ENCODE measurements at regions not wholly inside any gene's neighbourhood (a gene's known extent, or its start where the extent isn't known, plus 50 kb on each side); places are given as distances from the start of the nearest gene placed in this dataset.

DNA sequence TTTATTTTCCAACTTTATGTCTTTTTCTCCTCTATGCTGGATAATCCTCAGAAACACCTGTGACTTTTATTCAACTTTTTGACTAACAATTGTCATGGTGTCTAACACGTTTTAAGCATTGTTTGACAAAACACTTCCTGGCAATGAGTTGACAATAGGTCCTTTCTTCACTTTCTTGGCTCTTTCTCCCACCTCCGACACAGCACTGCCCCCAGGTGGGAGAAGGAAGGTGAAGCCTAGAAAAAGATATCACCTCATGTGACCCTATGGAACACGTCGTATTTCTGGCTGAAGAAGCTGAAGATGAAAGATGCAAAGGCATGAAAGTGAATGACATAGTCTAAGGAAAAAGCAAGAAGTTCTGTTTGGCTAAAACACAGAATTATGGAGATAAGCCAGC lies 430.0 kb downstream of the ETNK1 start:
- Histone ChIP-seq H3K4me3 (ENCODE audit: low read length) (peak overlapping the region; percentile 41), H3K4me2 (ENCODE audit: low read length) (peak overlapping the region; percentile 55)
- no peak for TF ChIP-seq EZH2phosphoT487 (IDR thresholded peaks at IDR 0.05; ENCODE audit: low read depth)
- TF ChIP-seq, protein P1, sequence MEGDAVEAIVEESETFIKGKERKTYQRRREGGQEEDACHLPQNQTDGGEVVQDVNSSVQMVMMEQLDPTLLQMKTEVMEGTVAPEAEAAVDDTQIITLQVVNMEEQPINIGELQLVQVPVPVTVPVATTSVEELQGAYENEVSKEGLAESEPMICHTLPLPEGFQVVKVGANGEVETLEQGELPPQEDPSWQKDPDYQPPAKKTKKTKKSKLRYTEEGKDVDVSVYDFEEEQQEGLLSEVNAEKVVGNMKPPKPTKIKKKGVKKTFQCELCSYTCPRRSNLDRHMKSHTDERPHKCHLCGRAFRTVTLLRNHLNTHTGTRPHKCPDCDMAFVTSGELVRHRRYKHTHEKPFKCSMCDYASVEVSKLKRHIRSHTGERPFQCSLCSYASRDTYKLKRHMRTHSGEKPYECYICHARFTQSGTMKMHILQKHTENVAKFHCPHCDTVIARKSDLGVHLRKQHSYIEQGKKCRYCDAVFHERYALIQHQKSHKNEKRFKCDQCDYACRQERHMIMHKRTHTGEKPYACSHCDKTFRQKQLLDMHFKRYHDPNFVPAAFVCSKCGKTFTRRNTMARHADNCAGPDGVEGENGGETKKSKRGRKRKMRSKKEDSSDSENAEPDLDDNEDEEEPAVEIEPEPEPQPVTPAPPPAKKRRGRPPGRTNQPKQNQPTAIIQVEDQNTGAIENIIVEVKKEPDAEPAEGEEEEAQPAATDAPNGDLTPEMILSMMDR (IDR thresholded peaks at IDR 0.05; ENCODE audit: low read depth, low read length), result peak; percentile 85

DNA sequence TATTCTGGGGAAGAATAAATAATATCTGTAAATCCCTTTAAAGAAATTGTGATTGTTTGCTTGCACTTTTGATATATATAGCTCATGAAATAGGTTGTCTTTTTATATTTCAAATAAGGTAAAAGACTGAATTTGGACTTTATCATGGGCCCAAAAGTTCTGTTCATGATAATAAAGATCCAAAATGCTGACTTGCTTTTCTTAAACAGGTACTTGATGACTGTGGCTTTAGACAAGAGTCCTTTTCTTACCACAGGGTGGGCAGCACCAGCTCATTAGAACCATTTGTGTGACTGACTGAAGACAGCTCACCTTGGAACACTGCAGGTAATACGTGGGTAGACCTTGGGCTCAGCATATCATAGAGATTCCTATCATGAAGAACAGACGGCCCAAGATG lies 432.6 kb downstream of the ETNK1 start:
- Histone ChIP-seq H3K27me3 (ENCODE audit: low read depth, low read length) (no peaks in the 10 kb centered on the region), H3K4me3 (ENCODE audit: low read length) (no peak overlapping the region), H3K27ac (ENCODE audit: low read length) (no peak overlapping the region), H3K9ac (ENCODE audit: low read length) (no peak overlapping the region), H2AFZ (ENCODE audit: low read depth, low read length) (no peak overlapping the region), H3K36me3 (replicated peaks; ENCODE audit: low read depth, low read length) (no peaks in the 10 kb centered on the region), H3K9me3 (ENCODE audit: insufficient read depth, low read length) (no peaks in the 10 kb centered on the region), H3K79me2 (ENCODE audit: low read length) (no peaks in the 10 kb centered on the region), H3K4me2 (ENCODE audit: low read length) (no peak overlapping the region), H4K20me1 (ENCODE audit: insufficient read depth, low read length) (no peaks in the 10 kb centered on the region), H3K4me1 (ENCODE audit: low read length) (peaks cover 4% of the 10 kb centered on the region; the same call in 1 of the 2 replicates)
- TF ChIP-seq, protein P1 (IDR thresholded peaks at IDR 0.05; ENCODE audit: low read depth, low read length), result no peak
- no peak for TF ChIP-seq EZH2phosphoT487 (IDR thresholded peaks at IDR 0.05; ENCODE audit: low read depth)

More for the DNA sequence above, 430.0 kb downstream of the ETNK1 start:
- peak overlapping the region; percentile 80 for H2AFZ ChIP-seq (ENCODE audit: low read depth, low read length)
- H3K36me3 ChIP-seq (replicated peaks; ENCODE audit: low read depth, low read length), result no peaks in the 10 kb centered on the region
- H3K27me3 ChIP-seq (ENCODE audit: low read depth, low read length), result no peaks in the 10 kb centered on the region
- H3K27ac ChIP-seq (ENCODE audit: low read length), result no peak overlapping the region
- H4K20me1 ChIP-seq (ENCODE audit: insufficient read depth, low read length), result no peaks in the 10 kb centered on the region
- H3K9ac ChIP-seq (ENCODE audit: low read length), result no peak overlapping the region
- H3K4me1 ChIP-seq (ENCODE audit: low read length), result peaks cover 4% of the 10 kb centered on the region; the same call in 1 of the 2 replicates
- no peaks in the 10 kb centered on the region for H3K9me3 ChIP-seq (ENCODE audit: insufficient read depth, low read length)
- no peaks in the 10 kb centered on the region for H3K79me2 ChIP-seq (ENCODE audit: low read length)

DNA sequence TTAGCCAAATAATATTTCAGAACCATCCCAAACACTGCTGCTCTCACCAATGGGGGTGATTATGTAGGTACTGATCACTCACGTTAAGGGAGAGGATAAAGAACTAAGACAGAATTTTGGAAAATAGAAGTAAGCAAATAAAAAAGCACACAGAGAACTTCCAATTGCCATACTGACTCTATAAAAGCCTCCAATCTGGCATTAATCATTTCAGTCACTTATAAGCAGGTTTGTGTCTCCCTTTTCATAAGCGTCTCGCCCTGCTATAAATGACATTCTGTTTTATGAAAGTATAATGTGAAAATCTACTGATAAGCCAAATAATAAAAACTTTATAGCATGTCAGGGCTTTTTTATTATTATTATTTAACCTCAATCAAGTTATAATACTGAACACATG lies 435.2 kb downstream of the ETNK1 start:
- H4K20me1 ChIP-seq (ENCODE audit: insufficient read depth, low read length), result no peaks in the 10 kb centered on the region
- H2AFZ ChIP-seq (ENCODE audit: low read depth, low read length), result no peak overlapping the region
- H3K9ac ChIP-seq (ENCODE audit: low read length), result no peak overlapping the region
- no peak overlapping the region for H3K4me2 ChIP-seq (ENCODE audit: low read length)
- no peaks in the 10 kb centered on the region for H3K27me3 ChIP-seq (ENCODE audit: low read depth, low read length)
- no peaks in the 10 kb centered on the region for H3K79me2 ChIP-seq (ENCODE audit: low read length)
- TF ChIP-seq, protein P1 (IDR thresholded peaks at IDR 0.05; ENCODE audit: low read depth, low read length), result no peak
- H3K36me3 ChIP-seq (replicated peaks; ENCODE audit: low read depth, low read length), result no peaks in the 10 kb centered on the region
- no peak overlapping the region for H3K27ac ChIP-seq (ENCODE audit: low read length)
- no peak overlapping the region for H3K4me3 ChIP-seq (ENCODE audit: low read length)
- H3K9me3 ChIP-seq (ENCODE audit: insufficient read depth, low read length), result no peaks in the 10 kb centered on the region
- H3K4me1 ChIP-seq (ENCODE audit: low read length), result peaks cover 3% of the 10 kb centered on the region; the same call in 1 of the 2 replicates

DNA sequence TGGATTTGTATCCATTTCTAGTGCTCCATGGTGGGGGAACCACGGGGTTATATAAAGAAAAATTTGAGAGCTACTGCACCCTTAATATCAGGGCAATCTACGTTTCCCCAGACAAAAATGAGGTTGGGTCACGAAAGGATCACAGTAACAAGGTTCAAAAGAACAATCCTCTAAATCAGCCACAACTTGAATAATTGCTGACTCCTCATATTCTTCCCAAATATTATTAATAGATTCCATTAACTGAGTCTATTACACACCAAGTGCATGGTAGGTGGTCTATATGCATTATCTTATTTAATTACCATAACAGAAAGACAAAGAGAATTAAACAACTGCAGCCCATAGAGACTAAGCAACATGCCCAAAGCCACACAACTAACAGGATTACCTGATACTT lies 438.2 kb downstream of the ETNK1 start:
- Histone ChIP-seq H3K79me2 (ENCODE audit: low read length) (no peaks in the 10 kb centered on the region), H2AFZ (ENCODE audit: low read depth, low read length) (no peak overlapping the region), H3K4me2 (ENCODE audit: low read length) (no peak overlapping the region), H3K27ac (ENCODE audit: low read length) (no peak overlapping the region), H3K9ac (ENCODE audit: low read length) (no peak overlapping the region), H3K9me3 (ENCODE audit: insufficient read depth, low read length) (no peaks in the 10 kb centered on the region), H3K27me3 (ENCODE audit: low read depth, low read length) (no peaks in the 10 kb centered on the region), H3K4me1 (ENCODE audit: low read length) (no peaks in the 10 kb centered on the region), H3K4me3 (ENCODE audit: low read length) (no peak overlapping the region), H3K36me3 (replicated peaks; ENCODE audit: low read depth, low read length) (no peaks in the 10 kb centered on the region), H4K20me1 (ENCODE audit: insufficient read depth, low read length) (no peaks in the 10 kb centered on the region)
- TF ChIP-seq EZH2phosphoT487 (IDR thresholded peaks at IDR 0.05; ENCODE audit: low read depth), result no peak

DNA sequence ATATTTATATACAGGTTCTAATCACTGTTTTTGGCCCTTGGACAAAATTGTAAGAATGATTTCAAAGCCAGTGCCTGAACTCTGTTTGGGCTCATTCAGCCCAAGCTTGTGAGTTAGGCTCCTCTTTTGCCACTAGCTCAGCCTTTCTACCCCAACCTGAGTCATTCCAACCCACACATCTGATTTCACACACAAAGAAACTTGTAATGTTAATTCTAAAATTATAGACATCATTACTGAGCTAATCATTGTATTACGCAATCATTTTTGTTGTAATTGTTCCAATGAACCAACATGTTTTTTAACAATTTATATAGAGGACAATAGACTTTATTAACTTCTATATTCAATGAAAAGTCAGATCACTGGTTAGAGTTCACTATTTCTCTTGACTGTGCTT lies 441.1 kb downstream of the ETNK1 start:
- H2AFZ ChIP-seq (ENCODE audit: low read depth, low read length), result no peak overlapping the region
- no peaks in the 10 kb centered on the region for H3K27me3 ChIP-seq (ENCODE audit: low read depth, low read length)
- no peak overlapping the region for H3K4me3 ChIP-seq (ENCODE audit: low read length)
- no peaks in the 10 kb centered on the region for H3K9me3 ChIP-seq (ENCODE audit: insufficient read depth, low read length)
- TF ChIP-seq EZH2phosphoT487 (IDR thresholded peaks at IDR 0.05; ENCODE audit: low read depth), result no peak
- TF ChIP-seq, protein P1 (IDR thresholded peaks at IDR 0.05; ENCODE audit: low read depth, low read length), result no peak
- no peaks in the 10 kb centered on the region for H3K36me3 ChIP-seq (replicated peaks; ENCODE audit: low read depth, low read length)
- H3K4me1 ChIP-seq (ENCODE audit: low read length), result peaks cover 11% of the 10 kb centered on the region
- no peaks in the 10 kb centered on the region for H4K20me1 ChIP-seq (ENCODE audit: insufficient read depth, low read length)
- no peaks in the 10 kb centered on the region for H3K79me2 ChIP-seq (ENCODE audit: low read length)
- no peak overlapping the region for H3K9ac ChIP-seq (ENCODE audit: low read length)
- no peak overlapping the region for H3K27ac ChIP-seq (ENCODE audit: low read length)
- H3K4me2 ChIP-seq (ENCODE audit: low read length), result no peak overlapping the region
